ENCODE measurements at regions not wholly inside any gene's neighbourhood (a gene's known extent, or its start where the extent isn't known, plus 50 kb on each side); places are given as distances from the start of the nearest gene placed in this dataset.

DNA sequence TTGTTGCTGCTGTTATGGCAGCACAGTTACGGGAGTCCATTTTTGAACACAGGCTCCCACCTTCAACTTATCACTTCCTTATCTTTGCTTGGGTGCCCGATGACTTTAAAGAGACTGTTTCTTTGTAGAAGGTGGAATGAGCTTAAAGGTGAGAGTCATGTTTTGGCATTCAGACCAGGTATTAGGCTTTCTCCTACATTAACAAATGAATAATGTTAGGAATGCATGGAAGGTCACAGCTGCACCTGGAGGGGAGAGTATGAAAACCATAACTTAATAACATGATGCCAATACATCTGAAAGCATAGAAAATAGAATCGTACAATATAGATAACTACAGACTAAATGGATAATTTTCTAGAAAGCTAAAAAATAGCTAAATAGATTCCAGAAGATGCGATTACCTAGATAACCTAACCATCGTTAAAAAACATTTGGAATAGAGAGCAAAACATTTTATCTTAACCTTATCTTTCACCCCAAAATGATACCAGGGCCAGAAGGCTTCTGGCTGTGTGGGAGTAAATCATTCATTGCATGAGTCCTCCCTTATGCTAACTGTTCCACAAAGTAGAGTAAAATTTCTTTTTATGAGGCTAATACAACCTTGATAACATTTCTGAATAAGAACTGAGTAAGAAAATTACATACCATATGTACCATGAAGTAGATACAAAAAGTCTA, 126.2 kb upstream of the ADCY2 start (continued):
- TF ChIP-seq, protein P1, sequence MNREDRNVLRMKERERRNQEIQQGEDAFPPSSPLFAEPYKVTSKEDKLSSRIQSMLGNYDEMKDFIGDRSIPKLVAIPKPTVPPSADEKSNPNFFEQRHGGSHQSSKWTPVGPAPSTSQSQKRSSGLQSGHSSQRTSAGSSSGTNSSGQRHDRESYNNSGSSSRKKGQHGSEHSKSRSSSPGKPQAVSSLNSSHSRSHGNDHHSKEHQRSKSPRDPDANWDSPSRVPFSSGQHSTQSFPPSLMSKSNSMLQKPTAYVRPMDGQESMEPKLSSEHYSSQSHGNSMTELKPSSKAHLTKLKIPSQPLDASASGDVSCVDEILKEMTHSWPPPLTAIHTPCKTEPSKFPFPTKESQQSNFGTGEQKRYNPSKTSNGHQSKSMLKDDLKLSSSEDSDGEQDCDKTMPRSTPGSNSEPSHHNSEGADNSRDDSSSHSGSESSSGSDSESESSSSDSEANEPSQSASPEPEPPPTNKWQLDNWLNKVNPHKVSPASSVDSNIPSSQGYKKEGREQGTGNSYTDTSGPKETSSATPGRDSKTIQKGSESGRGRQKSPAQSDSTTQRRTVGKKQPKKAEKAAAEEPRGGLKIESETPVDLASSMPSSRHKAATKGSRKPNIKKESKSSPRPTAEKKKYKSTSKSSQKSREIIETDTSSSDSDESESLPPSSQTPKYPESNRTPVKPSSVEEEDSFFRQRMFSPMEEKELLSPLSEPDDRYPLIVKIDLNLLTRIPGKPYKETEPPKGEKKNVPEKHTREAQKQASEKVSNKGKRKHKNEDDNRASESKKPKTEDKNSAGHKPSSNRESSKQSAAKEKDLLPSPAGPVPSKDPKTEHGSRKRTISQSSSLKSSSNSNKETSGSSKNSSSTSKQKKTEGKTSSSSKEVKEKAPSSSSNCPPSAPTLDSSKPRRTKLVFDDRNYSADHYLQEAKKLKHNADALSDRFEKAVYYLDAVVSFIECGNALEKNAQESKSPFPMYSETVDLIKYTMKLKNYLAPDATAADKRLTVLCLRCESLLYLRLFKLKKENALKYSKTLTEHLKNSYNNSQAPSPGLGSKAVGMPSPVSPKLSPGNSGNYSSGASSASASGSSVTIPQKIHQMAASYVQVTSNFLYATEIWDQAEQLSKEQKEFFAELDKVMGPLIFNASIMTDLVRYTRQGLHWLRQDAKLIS (CRISPR knock-in tag; IDR thresholded peaks at IDR 0.05; ENCODE audit: borderline replicate concordance), result 0 out of 2 replicates have a peak, but pooled peaks have one; percentile 33
- TF ChIP-seq, protein P2, sequence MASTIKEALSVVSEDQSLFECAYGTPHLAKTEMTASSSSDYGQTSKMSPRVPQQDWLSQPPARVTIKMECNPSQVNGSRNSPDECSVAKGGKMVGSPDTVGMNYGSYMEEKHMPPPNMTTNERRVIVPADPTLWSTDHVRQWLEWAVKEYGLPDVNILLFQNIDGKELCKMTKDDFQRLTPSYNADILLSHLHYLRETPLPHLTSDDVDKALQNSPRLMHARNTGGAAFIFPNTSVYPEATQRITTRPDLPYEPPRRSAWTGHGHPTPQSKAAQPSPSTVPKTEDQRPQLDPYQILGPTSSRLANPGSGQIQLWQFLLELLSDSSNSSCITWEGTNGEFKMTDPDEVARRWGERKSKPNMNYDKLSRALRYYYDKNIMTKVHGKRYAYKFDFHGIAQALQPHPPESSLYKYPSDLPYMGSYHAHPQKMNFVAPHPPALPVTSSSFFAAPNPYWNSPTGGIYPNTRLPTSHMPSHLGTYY (CRISPR knock-in tag; IDR thresholded peaks at IDR 0.05), result peak; percentile 34; the same call in 1 of the 2 replicates
- TF ChIP-seq PRRX2 (CRISPR knock-in tag; IDR thresholded peaks at IDR 0.05) (0 out of 2 replicates have a peak, but pooled peaks have one; percentile 18), NR1H2 (CRISPR knock-in tag; IDR thresholded peaks at IDR 0.05) (no peak), TEAD4 (CRISPR knock-in tag; IDR thresholded peaks at IDR 0.05) (no peak), NFYB (CRISPR knock-in tag; conservative IDR thresholded peaks at IDR 0.05; ENCODE audit: low read depth) (no peak), EMX1 (CRISPR knock-in tag; IDR thresholded peaks at IDR 0.05) (peak; percentile 81; the same call in 1 of the 2 replicates)

DNA sequence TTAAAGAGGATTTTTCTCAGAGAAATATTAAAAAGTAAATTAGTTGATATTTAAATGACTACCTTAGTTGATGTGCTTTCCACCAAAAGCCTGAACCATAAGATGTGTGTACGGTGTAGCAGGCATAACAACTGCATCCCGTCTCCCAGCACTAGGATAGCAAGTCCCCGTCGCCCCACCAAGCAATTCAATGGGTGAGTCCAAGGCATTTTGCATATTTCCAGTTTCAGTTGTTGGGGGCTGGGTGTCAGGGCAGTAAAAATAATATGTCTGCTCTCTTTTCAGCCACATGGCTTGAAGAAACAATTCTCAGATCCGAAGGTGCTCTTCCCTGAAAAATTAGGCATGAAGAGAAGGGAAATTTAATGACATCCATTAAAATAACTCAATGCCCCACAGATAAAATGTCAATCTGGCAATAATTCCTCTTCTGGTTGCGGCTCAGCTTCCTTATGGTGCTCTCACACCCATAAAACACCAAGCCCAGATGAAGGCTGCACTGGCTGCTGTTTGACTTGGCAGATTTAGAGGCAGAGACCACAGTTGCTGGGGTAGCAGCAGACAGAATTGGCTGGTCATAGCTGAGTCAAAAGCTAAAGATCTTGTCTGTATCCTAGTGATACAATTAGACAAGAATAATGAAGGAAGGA, 124.4 kb upstream of the ADCY2 start:
- Mint-ChIP-seq H3K27ac (peak overlapping the region; percentile 25), H3K4me3 (no peak overlapping the region), H3K9me3 (peaks cover 27% of the 10 kb centered on the region), H3K36me3 (peaks cover 55% of the 10 kb centered on the region), H3K4me1 (peaks cover 44% of the 10 kb centered on the region), H3K27me3 (ENCODE audit: low read depth) (peaks cover 21% of the 10 kb centered on the region)
- ChIA-PET POLR2A (no interaction called here), CTCF (interaction anchor here (0.6 to 1.0 kb wide), 2 partner anchors 10 to 123 kb away, joined by 3 to 4 read pairs; no protein-coding TSS in a partner anchor)
- no peak for DNase-seq (ENCODE audit: low spot score)
- peak; percentile 23 for ATAC-seq
- TF ChIP-seq GABPB1 (CRISPR knock-in tag; IDR thresholded peaks at IDR 0.05) (no peak), GRHL2 (CRISPR knock-in tag; IDR thresholded peaks at IDR 0.05; ENCODE audit: insufficient replicate concordance, severe bottlenecking) (no peak), ZNF263 (CRISPR knock-in tag; IDR thresholded peaks at IDR 0.05; ENCODE audit: low read depth) (no peak), RELA (CRISPR knock-in tag; IDR thresholded peaks at IDR 0.05; ENCODE audit: borderline replicate concordance) (no peak), TEAD1 (CRISPR knock-in tag; IDR thresholded peaks at IDR 0.05) (0 out of 2 replicates have a peak, but pooled peaks have one; percentile 38), EMX1 (CRISPR knock-in tag; IDR thresholded peaks at IDR 0.05) (0 out of 2 replicates have a peak, but pooled peaks have one; percentile 45), ZNF396 (CRISPR knock-in tag; IDR thresholded peaks at IDR 0.05; ENCODE audit: borderline replicate concordance) (no peak)
- TF ChIP-seq, protein P3, sequence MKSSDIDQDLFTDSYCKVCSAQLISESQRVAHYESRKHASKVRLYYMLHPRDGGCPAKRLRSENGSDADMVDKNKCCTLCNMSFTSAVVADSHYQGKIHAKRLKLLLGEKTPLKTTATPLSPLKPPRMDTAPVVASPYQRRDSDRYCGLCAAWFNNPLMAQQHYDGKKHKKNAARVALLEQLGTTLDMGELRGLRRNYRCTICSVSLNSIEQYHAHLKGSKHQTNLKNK (CRISPR knock-in tag; IDR thresholded peaks at IDR 0.05), result no peak
- TF ChIP-seq, protein P4, sequence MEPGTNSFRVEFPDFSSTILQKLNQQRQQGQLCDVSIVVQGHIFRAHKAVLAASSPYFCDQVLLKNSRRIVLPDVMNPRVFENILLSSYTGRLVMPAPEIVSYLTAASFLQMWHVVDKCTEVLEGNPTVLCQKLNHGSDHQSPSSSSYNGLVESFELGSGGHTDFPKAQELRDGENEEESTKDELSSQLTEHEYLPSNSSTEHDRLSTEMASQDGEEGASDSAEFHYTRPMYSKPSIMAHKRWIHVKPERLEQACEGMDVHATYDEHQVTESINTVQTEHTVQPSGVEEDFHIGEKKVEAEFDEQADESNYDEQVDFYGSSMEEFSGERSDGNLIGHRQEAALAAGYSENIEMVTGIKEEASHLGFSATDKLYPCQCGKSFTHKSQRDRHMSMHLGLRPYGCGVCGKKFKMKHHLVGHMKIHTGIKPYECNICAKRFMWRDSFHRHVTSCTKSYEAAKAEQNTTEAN (CRISPR knock-in tag; IDR thresholded peaks at IDR 0.05), result no peak
- TF ChIP-seq, protein P5, sequence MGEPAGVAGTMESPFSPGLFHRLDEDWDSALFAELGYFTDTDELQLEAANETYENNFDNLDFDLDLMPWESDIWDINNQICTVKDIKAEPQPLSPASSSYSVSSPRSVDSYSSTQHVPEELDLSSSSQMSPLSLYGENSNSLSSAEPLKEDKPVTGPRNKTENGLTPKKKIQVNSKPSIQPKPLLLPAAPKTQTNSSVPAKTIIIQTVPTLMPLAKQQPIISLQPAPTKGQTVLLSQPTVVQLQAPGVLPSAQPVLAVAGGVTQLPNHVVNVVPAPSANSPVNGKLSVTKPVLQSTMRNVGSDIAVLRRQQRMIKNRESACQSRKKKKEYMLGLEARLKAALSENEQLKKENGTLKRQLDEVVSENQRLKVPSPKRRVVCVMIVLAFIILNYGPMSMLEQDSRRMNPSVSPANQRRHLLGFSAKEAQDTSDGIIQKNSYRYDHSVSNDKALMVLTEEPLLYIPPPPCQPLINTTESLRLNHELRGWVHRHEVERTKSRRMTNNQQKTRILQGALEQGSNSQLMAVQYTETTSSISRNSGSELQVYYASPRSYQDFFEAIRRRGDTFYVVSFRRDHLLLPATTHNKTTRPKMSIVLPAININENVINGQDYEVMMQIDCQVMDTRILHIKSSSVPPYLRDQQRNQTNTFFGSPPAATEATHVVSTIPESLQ (CRISPR knock-in tag; IDR thresholded peaks at IDR 0.05), result no peak
- TF ChIP-seq, protein P6, sequence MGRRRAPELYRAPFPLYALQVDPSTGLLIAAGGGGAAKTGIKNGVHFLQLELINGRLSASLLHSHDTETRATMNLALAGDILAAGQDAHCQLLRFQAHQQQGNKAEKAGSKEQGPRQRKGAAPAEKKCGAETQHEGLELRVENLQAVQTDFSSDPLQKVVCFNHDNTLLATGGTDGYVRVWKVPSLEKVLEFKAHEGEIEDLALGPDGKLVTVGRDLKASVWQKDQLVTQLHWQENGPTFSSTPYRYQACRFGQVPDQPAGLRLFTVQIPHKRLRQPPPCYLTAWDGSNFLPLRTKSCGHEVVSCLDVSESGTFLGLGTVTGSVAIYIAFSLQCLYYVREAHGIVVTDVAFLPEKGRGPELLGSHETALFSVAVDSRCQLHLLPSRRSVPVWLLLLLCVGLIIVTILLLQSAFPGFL (CRISPR knock-in tag; IDR thresholded peaks at IDR 0.05; ENCODE audit: borderline replicate concordance), result no peak
- TF ChIP-seq, protein P7, sequence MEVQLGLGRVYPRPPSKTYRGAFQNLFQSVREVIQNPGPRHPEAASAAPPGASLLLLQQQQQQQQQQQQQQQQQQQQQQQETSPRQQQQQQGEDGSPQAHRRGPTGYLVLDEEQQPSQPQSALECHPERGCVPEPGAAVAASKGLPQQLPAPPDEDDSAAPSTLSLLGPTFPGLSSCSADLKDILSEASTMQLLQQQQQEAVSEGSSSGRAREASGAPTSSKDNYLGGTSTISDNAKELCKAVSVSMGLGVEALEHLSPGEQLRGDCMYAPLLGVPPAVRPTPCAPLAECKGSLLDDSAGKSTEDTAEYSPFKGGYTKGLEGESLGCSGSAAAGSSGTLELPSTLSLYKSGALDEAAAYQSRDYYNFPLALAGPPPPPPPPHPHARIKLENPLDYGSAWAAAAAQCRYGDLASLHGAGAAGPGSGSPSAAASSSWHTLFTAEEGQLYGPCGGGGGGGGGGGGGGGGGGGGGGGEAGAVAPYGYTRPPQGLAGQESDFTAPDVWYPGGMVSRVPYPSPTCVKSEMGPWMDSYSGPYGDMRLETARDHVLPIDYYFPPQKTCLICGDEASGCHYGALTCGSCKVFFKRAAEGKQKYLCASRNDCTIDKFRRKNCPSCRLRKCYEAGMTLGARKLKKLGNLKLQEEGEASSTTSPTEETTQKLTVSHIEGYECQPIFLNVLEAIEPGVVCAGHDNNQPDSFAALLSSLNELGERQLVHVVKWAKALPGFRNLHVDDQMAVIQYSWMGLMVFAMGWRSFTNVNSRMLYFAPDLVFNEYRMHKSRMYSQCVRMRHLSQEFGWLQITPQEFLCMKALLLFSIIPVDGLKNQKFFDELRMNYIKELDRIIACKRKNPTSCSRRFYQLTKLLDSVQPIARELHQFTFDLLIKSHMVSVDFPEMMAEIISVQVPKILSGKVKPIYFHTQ (CRISPR knock-in tag; IDR thresholded peaks at IDR 0.05), result peak; percentile 28; the same call in 1 of the 2 replicates
- TF ChIP-seq, protein P8, sequence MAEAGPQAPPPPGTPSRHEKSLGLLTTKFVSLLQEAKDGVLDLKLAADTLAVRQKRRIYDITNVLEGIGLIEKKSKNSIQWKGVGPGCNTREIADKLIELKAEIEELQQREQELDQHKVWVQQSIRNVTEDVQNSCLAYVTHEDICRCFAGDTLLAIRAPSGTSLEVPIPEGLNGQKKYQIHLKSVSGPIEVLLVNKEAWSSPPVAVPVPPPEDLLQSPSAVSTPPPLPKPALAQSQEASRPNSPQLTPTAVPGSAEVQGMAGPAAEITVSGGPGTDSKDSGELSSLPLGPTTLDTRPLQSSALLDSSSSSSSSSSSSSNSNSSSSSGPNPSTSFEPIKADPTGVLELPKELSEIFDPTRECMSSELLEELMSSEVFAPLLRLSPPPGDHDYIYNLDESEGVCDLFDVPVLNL (CRISPR knock-in tag; IDR thresholded peaks at IDR 0.05; ENCODE audit: borderline replicate concordance, low read depth), result no peak
